HepG2 (cell line): ENCODE measurements at regions not wholly inside any gene's neighbourhood (a gene's known extent, or its start where the extent isn't known, plus 50 kb on each side); places are given as distances from the start of the nearest gene placed in this dataset.

Experiments used
- ATAC-seq: fragments of 200-7000 bp; cut with Tn5 transposase; 3 replicates; pipeline ENCODE4 v1.9.1; 2020; ENCODE audit warnings: mild to moderate bottlenecking, moderate library complexity
- BruUV-seq: library from RNA; stranded (reverse); fragments of 400-500 nt; replicated peaks from 2 replicates; lab custom pipeline; 2021; lab: Mats Ljungman, UMichigan
- CTCF ChIA-PET: fragments of 300-600 bp; formaldehyde crosslinking; extraction: SDS; loops from one replicate; lab custom pipeline; 2021; ENCODE audit warnings: low total read pairs, inconsistent platforms, low intra/inter-chr PET ratio; lab: Yijun Ruan, JAX
- POLR2A ChIA-PET: fragments of 350-600 bp; sonication (Branson Sonifier 250); formaldehyde crosslinking; loops from one replicate; lab custom pipeline; 2020; ENCODE audit warnings: antibody characterized with exemption, inconsistent platforms; lab: Yijun Ruan, JAX
- DNase-seq: peaks from one replicate; pipeline ENCODE4 v3.0.0-alpha.2; 2015; ENCODE audit warnings: low spot score
- FAIRE-seq: peaks from 3 replicates; lab custom pipeline; 2011; peaks lifted over from hg19 to GRCh38; lab: Jason Lieb, UNC
- H2AFZ ChIP-seq: one replicate; pipeline ENCODE4 v1.6.1; 2011; ENCODE audit warnings: low read length, inconsistent platforms
- H3K27ac ChIP-seq: fragments of 300-600 bp; 3 replicates; pipeline ENCODE4 v1.8.0; 2011; ENCODE audit warnings: mixed run types, mild to moderate bottlenecking, mixed read lengths, low read length, inconsistent platforms; ENCODE audit not compliant: insufficient read depth; ENCODE audit errors: extremely low read length
- H3K27me3 ChIP-seq, 2 experiments: fragments of 200-600 bp in 1 of 2; 2 replicates in 1 of 2; 3 replicates in 1 of 2; pipeline versions ENCODE4 v1.6.0 to v1.8.0; 2011; ENCODE audit warnings: low read length in 2 of 2, mild to moderate bottlenecking in 2 of 2, moderate library complexity in 2 of 2, inconsistent platforms in 1 of 2; ENCODE audit not compliant: insufficient read depth in 2 of 2, control insufficient read depth in 1 of 2
- H3K36me3 ChIP-seq, 2 experiments: fragments of 200-600 bp in 1 of 2; replicated peaks in 1 of 2; 2 replicates in 1 of 2; 3 replicates in 1 of 2; pipeline versions ENCODE4 v1.5.1 to v1.8.0; 2011; ENCODE audit warnings: low read length in 2 of 2, inconsistent platforms in 1 of 2; ENCODE audit not compliant: insufficient read depth in 2 of 2, control insufficient read depth in 1 of 2
- H3K4me1 ChIP-seq: 2 replicates; pipeline ENCODE4 v1.5.1; 2012; ENCODE audit warnings: low read length, inconsistent platforms; ENCODE audit not compliant: insufficient read depth
- H3K4me2 ChIP-seq: 2 replicates; pipeline ENCODE4 v1.6.0; 2011; ENCODE audit warnings: low read depth, low read length, inconsistent platforms
- H3K4me3 ChIP-seq, 3 experiments: fragments of 200-600 bp in 1 of 3; sonication (generic), shearing (Covaris generic) in 1 of 3; replicated peaks in 1 of 3; 2 replicates each; pipeline ENCODE4 v1.5.1; 2011 to 2016; ENCODE audit warnings: low read length in 3 of 3, inconsistent platforms in 2 of 3, low read depth in 2 of 3, mild to moderate bottlenecking in 2 of 3, control low read depth in 1 of 3, mixed read lengths in 1 of 3; ENCODE audit not compliant: insufficient read depth in 1 of 3
- H3K79me2 ChIP-seq: one replicate; pipeline ENCODE4 v1.6.1; 2011; ENCODE audit warnings: low read length, inconsistent platforms; ENCODE audit not compliant: insufficient read depth
- H3K9ac ChIP-seq: 2 replicates; pipeline ENCODE4 v1.6.0; 2011; ENCODE audit warnings: mild to moderate bottlenecking, low read depth, low read length, inconsistent platforms; ENCODE audit not compliant: insufficient read depth
- H3K9me3 ChIP-seq: 2 replicates; pipeline ENCODE4 v1.5.1; 2012; ENCODE audit warnings: mild to moderate bottlenecking, low read length
- H4K20me1 ChIP-seq: 2 replicates; pipeline ENCODE4 v1.6.0; 2011; ENCODE audit warnings: inconsistent platforms, mild to moderate bottlenecking, low read length, moderate library complexity; ENCODE audit not compliant: insufficient read depth
- ARID3A ChIP-seq: IDR thresholded peaks from 2 replicates; pipeline ENCODE4 v1.6.1; 2012; ENCODE audit warnings: low read depth, low read length, improper control_type of control experiment
- GMEB1 ChIP-seq: sonication (generic); formaldehyde crosslinking; IDR thresholded peaks from 2 replicates; pipeline ENCODE4 v1.5.1; 2020; ENCODE audit warnings: missing genetic modification reagents, mild to moderate bottlenecking, borderline replicate concordance
- HES4 ChIP-seq: sonication (generic); formaldehyde crosslinking; IDR thresholded peaks from 2 replicates; pipeline ENCODE4 v1.9.0; 2021; ENCODE audit warnings: mild to moderate bottlenecking, missing genetic modification reagents, borderline replicate concordance
- MLLT10 ChIP-seq: sonication (generic); formaldehyde crosslinking; IDR thresholded peaks from 2 replicates; pipeline ENCODE4 v1.4.0; 2020; ENCODE audit warnings: missing genetic modification reagents
- NFE2 ChIP-seq: sonication (generic); formaldehyde crosslinking; IDR thresholded peaks from 2 replicates; pipeline ENCODE4 v1.4.0; 2020; ENCODE audit warnings: missing genetic modification reagents
- PCBP1 ChIP-seq: fragments of 200-400 bp; formaldehyde crosslinking; IDR thresholded peaks from 2 replicates; pipeline ENCODE4 v1.6.1; 2017; ENCODE audit warnings: mild to moderate bottlenecking, low read depth, low read length, borderline replicate concordance
- RARA ChIP-seq: IDR thresholded peaks from 2 replicates; pipeline ENCODE4 v1.6.1; 2016; ENCODE audit warnings: missing genetic modification reagents, missing compliant biosample characterization
- TAF1 ChIP-seq: sonication (generic); formaldehyde crosslinking; IDR thresholded peaks from 2 replicates; pipeline ENCODE4 v1.4.0; 2020; ENCODE audit warnings: missing genetic modification reagents
- ZNF251 ChIP-seq: sonication (generic); formaldehyde crosslinking; IDR thresholded peaks from 2 replicates; pipeline ENCODE4 v1.9.0; 2021; ENCODE audit warnings: mild to moderate bottlenecking, missing genetic modification reagents
- ZNF552 ChIP-seq: sonication (generic); formaldehyde crosslinking; IDR thresholded peaks from 2 replicates; pipeline ENCODE4 v1.9.0; 2022; ENCODE audit warnings: missing genetic modification reagents, mild to moderate bottlenecking, borderline replicate concordance
- ZNF747 ChIP-seq: sonication (generic); formaldehyde crosslinking; IDR thresholded peaks from 2 replicates; pipeline ENCODE4 v1.8.1; 2023; ENCODE audit warnings: missing genetic modification reagents, mild to moderate bottlenecking, borderline replicate concordance
- ZNF792 ChIP-seq: IDR thresholded peaks from 2 replicates; pipeline ENCODE4 v1.6.1; 2016
- WGBS: methylation state at CpG from one replicate; pipeline ENCODE4 v1.1.6; 2017; ENCODE audit warnings: low lambda C conversion rate; 5-methylcytosine and 5-hydroxymethylcytosine counted together
- in situ Hi-C: cut with HindIII; loops from 2 replicates; pipeline ENCODE4 v1.10.0; 2017; ENCODE audit warnings: low pct_unique_long_range_greater_than_20kb; ENCODE audit not compliant: extremely low pct_ligation_motif_present
- intact Hi-C: fragments of 100-400 bp; cut with micrococcal nuclease; formaldehyde crosslinking; loops from one replicate; pipeline ENCODE4 v1.10.0; 2022; ENCODE audit not compliant: unreplicated experiment
- TF ChIP-seq, protein P1 (sequence below): sonication (generic); formaldehyde crosslinking; IDR thresholded peaks from 2 replicates; pipeline ENCODE4 v1.4.0; 2020; ENCODE audit warnings: missing genetic modification reagents

DNA sequence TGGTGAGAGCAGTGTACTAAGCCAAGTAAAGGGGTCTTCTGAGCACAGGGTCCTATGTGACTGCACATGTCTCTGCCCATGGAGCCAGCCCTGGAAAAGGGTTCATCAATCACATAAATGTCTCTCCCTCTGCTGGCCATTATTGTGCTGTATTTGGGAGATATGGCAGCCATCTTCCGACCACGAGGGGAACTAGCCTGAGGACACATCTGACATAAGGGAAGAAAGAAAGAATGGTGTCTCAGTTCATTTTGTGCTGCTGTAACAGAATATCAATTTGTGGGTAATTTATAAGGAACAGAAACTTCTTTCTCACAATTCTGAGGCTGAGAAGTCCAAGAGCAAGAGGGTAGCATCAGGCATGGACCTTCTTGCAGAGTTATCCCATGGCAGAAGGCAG is 55.1 kb upstream of the GJA5 start:
- WGBS, result 19% methylated on average over 2 of the region's 2 CpGs
- peak; percentile 8 for FAIRE-seq
- no TSS peak for BruUV-seq
- ChIA-PET POLR2A (no interaction called here), CTCF (interaction anchor here (0.7 kb wide), 1 partner anchor 91 kb away, joined by 3 read pairs; no protein-coding TSS in a partner anchor)
- in situ Hi-C loops (no loop called here), intact Hi-C loops (loop anchor here (10.0 kb wide), 1 partner anchor 81 kb away; no protein-coding TSS in a partner anchor)
- Histone ChIP-seq H2AFZ (no peak overlapping the region), H3K9me3 (no peaks in the 10 kb centered on the region), H3K4me2 (no peak overlapping the region), H3K9ac (no peak overlapping the region), H3K4me3 (no peak overlapping the region), H3K4me1 (no peaks in the 10 kb centered on the region), H3K27ac (no peak overlapping the region), H3K79me2 (no peaks in the 10 kb centered on the region), H3K27me3 (no peaks in the 10 kb centered on the region; a peak in 1 of 5 replicates), H4K20me1 (no peaks in the 10 kb centered on the region), H3K36me3 (no peaks in the 10 kb centered on the region)
- peak; percentile 59; the same call in 2 of the 3 replicates for ATAC-seq
- DNase-seq, result no peak
- TF ChIP-seq ZNF251 (no peak), TAF1 (no peak), HES4 (CRISPR knock-in tag) (no peak), ZNF552 (CRISPR knock-in tag) (peak; percentile 95), NFE2 (CRISPR knock-in tag) (no peak), ZNF792 (CRISPR knock-in tag) (no peak), MLLT10 (CRISPR knock-in tag) (no peak), PCBP1 (no peak), ARID3A (no peak), RARA (CRISPR knock-in tag) (no peak), GMEB1 (CRISPR knock-in tag) (no peak), ZNF747 (CRISPR knock-in tag) (no peak)
- TF ChIP-seq, protein P1, sequence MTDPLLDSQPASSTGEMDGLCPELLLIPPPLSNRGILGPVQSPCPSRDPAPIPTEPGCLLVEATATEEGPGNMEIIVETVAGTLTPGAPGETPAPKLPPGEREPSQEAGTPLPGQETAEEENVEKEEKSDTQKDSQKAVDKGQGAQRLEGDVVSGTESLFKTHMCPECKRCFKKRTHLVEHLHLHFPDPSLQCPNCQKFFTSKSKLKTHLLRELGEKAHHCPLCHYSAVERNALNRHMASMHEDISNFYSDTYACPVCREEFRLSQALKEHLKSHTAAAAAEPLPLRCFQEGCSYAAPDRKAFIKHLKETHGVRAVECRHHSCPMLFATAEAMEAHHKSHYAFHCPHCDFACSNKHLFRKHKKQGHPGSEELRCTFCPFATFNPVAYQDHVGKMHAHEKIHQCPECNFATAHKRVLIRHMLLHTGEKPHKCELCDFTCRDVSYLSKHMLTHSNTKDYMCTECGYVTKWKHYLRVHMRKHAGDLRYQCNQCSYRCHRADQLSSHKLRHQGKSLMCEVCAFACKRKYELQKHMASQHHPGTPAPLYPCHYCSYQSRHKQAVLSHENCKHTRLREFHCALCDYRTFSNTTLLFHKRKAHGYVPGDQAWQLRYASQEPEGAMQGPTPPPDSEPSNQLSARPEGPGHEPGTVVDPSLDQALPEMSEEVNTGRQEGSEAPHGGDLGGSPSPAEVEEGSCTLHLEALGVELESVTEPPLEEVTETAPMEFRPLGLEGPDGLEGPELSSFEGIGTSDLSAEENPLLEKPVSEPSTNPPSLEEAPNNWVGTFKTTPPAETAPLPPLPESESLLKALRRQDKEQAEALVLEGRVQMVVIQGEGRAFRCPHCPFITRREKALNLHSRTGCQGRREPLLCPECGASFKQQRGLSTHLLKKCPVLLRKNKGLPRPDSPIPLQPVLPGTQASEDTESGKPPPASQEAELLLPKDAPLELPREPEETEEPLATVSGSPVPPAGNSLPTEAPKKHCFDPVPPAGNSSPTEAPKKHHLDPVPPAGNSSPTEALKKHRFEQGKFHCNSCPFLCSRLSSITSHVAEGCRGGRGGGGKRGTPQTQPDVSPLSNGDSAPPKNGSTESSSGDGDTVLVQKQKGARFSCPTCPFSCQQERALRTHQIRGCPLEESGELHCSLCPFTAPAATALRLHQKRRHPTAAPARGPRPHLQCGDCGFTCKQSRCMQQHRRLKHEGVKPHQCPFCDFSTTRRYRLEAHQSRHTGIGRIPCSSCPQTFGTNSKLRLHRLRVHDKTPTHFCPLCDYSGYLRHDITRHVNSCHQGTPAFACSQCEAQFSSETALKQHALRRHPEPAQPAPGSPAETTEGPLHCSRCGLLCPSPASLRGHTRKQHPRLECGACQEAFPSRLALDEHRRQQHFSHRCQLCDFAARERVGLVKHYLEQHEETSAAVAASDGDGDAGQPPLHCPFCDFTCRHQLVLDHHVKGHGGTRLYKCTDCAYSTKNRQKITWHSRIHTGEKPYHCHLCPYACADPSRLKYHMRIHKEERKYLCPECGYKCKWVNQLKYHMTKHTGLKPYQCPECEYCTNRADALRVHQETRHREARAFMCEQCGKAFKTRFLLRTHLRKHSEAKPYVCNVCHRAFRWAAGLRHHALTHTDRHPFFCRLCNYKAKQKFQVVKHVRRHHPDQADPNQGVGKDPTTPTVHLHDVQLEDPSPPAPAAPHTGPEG (CRISPR knock-in tag), result no peak
